HG03521 (cell line): ENCODE measurements at regions not wholly inside any gene's neighbourhood (a gene's known extent, or its start where the extent isn't known, plus 50 kb on each side); places are given as distances from the start of the nearest gene placed in this dataset.

ENCODE experiments used
- ATAC-seq: cut with Tn5 transposase; IDR thresholded peaks from one replicate; pipeline ENCODE4 v1.9.1; 2021; ENCODE audit warnings: mild to moderate bottlenecking, moderate library complexity; ENCODE audit not compliant: unreplicated experiment

DNA sequence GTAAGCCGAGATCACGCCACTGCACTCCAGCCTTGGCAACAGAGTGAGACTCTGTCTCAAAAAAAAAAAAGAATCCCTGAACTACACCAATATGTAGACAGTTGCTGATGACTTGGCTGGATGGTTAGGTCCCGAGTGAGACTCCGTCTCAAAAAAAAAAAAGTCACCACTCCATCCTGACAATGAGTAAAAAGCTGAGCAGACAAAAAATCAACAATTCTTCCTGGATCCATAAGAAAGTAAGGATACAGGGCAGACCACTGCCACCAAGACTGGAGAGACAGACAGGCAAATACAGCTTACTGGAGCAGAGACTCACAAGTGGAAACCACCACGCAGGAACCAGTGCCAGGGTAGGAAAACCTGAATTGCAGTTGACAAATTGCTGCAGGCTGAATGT is 67.1 kb upstream of the ERCC4 start:
- ATAC-seq: no peak

DNA sequence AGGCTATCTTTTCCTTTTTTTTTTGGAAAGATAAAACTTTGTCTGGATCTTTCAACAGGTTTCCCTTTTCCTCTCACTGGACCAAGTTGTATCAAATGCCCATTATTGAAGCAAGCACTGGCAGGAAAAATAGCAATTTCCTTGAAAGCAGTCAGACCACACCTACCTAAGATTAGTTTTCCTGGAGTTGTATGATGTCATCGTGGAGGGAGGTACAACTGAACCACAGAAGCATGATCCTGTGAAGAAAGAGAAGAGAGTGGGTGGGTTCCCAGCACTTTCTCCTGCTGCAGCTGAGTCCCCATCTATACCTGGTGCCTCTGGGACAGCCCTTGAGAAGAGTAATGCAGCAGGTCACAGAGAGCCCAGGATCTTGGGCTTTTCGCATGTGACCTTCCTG is 63.6 kb upstream of the ERCC4 start:
- no peak for ATAC-seq

DNA sequence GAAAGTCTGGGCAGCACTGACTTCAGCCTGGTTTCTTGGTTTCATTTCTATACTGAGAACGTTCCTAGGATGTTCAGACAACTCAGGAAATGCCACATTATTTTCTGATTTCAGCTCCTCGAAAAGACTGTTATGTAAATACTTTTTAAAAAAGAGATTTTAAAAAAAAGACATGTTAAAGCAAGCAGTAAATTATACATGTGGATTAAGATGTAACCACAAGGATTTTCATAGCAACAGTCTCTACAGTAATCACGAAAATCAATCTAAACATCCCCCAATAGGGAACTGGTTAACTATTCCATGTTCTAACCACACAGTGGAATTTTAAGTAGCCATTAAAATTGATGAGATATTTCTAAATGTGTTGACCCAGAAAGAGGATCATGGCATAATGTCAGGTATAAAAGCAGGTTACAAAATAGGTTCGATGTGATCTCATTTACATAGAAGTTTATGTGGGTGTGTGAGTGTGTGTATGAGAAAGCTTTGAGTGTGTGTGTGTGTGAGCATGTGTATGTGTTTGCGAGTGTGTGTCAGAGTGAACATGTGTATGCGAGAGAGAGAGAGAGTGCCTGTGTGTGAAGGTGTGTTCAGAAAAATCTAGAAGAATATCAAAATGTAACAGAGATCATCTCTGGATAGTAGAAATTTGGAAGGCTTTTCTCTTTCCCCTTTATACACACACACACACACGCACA is 63.0 kb upstream of the ERCC4 start:
- no peak for ATAC-seq

DNA sequence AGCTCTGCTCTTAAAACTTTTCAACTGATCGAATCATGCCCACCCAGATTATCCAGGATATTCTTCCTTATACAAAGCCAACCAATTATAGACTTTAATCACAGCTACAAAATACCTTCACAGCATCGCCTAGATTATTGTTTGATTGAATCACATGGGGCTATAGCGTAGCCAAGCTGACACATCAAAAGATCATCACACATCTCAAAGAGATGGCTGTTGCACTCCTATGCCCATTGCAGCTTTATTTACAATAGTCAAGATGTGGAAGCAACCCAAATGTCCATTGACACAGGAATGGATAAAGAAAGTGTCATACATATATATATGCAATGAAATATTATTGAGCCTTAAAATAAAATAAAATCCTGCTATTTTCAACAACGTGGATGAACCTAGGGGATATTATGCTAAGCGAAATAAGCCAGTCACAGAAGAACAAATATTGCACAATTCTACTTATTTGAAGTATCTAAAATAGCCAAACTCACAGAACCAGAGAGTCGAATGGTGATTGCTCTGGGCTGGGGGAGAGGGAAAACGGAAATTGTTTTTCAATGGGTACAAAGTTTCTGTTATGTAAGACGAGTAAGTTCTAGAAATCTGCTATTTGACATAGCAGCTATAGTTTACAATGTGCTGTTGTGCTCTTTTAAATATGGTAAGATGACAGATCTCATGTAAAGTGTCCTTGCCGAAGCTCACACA is 60.9 kb upstream of the ERCC4 start:
- ATAC-seq: no peak

DNA sequence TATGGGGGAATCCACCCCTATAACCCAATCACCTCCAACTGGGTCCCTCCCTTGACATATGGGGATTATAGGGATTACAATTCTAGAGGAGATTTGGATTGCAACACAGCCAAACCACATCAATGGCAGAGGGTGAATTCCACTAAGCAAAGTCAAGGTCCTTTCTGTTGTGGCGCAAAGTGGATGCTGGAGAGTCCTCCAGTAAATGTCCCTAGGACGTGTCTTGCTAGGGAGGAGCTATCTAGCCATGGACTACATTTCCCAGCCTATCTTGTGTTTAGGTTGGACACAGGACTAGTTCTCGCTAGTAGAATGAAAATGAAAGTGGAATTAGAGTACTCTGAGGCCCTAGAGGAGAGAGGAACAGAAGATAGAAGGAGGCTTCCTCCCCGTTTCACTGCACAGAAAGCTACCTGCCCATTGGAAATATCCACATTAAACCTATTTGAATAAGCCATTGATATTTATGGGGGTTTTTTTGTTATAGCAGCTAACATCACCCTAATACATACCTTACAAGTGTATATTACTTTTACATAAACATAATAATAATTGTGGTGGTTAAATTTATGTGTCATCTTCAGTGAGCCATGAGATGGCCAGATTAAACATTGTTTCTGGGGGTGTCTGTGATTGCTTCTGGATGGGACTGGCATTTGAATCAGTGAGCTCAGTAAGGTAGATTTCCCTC is 56.7 kb upstream of the ERCC4 start:
- ATAC-seq: no peak

DNA sequence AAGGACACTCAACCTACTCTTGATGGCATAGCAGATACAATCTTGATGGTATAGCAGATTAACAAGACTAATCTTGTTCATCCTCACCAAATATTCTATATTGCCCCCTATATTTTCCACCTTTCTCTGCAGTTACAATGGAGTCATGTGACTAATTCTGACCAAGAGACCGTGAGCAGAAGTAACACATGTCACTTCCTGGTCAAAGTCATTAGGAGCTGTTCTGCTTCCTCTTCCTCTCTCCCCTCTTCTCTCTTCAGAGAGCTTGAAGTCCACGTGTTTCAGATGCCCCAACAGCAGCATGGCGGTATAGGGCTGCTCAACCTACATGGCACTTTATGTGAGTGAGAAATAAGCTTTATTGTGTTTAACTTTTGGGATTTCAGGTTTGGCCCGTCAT is 55.3 kb upstream of the ERCC4 start:
- ATAC-seq: no peak

DNA sequence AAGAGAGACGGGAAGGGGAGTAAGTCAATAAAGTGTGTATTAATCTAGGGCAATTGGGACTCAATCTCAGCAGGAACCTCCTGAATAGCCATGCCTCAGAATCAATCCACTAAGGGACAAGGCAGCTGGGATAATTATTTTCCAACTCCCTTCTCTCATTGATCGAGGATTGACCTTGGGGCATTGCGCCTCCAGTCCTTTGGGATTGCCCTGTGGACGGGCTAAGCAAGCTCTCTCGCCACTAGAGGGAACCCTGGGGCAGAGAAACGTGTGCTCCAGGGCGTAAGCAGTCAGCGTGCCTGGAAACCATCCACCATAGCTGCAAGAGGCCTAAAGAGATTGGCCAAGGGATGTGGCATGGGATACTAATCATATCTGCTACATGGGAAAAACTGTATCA is 53.9 kb upstream of the ERCC4 start:
- no peak for ATAC-seq
